Stomach (tissue), 8 donors: ENCODE measurements at regions not wholly inside any gene's neighbourhood (a gene's known extent, or its start where the extent isn't known, plus 50 kb on each side); places are given as distances from the start of the nearest gene placed in this dataset.
A peak's percentile ranks its signal among the peaks of the same experiment; 100 is the strongest.

Source experiments
- DNase-seq, 2 donors: peaks; one replicate each; pipeline versions ENCODE4 v3.0.0 to v3.0.0-alpha.2; 2013 to 2019
- H3K27ac ChIP-seq, 5 donors: fragments of 200-600 bp in 4 of 5; sonication (generic) in 4 of 5; one replicate each; pipeline ENCODE4 v1.5.1; 2013 to 2019; ENCODE audit warnings: mild to moderate bottlenecking in 1 of 5, moderate library complexity in 1 of 5
- H3K27me3 ChIP-seq, 3 donors: fragments of 200-600 bp; sonication (generic); one replicate each; pipeline ENCODE4 v1.5.1; 2017 to 2019; ENCODE audit warnings: mixed run types in 1 of 3
- H3K36me3 ChIP-seq, 4 donors: fragments of 200-600 bp; sonication (generic); 1 replicate in 3 of 4; 2 replicates in 1 of 4; pipeline ENCODE4 v1.5.1; 2016 to 2019
- H3K4me1 ChIP-seq, 4 donors: fragments of 200-600 bp; sonication (generic); one replicate each; pipeline ENCODE4 v1.5.1; 2016 to 2019
- H3K4me3 ChIP-seq, 4 donors: fragments of 200-600 bp; sonication (generic) in 3 of 4; one replicate each; pipeline ENCODE4 v1.5.1; 2016 to 2019; ENCODE audit warnings: mild to moderate bottlenecking in 1 of 4
- H3K9me3 ChIP-seq, 4 donors: fragments of 200-600 bp; sonication (generic); one replicate each; pipeline ENCODE4 v1.5.1; 2016 to 2019
- EP300 ChIP-seq: sonication (generic); formaldehyde crosslinking; IDR thresholded peaks from one replicate; pipeline ENCODE4 v1.6.1; 2017; ENCODE audit warnings: antibody characterized with exemption
- POLR2A ChIP-seq, 4 donors: fragments of 450-650 bp; IDR thresholded peaks; one replicate each; pipeline ENCODE4 v1.6.1; 2016; ENCODE audit warnings: antibody characterized with exemption in 4 of 4, control low read depth in 2 of 4, mild to moderate bottlenecking in 1 of 4, moderate library complexity in 1 of 4
- POLR2AphosphoS5 ChIP-seq, 3 donors: sonication (generic); formaldehyde crosslinking; IDR thresholded peaks; one replicate each; pipeline ENCODE4 v1.6.1; 2016; ENCODE audit warnings: antibody characterized with exemption in 3 of 3
- WGBS, 5 donors: extraction: QIAGEN DNeasy Blood & Tissue Kit in 3 of 5; methylation state at CpG; one replicate each; pipeline versions ENCODE4 v1.1.5 to v1.1.7; 2013 to 2018; 5-methylcytosine and 5-hydroxymethylcytosine counted together
- intact Hi-C: fragments of 100-400 bp; cut with DNase I; formaldehyde crosslinking; loops from one replicate; pipeline ENCODE4 v1.15.1; 2023; ENCODE audit warnings: low total_unique reads
- TF ChIP-seq, protein P1 (sequence below), 7 experiments: fragments of 450-650 bp in 4 of 7; fragments of 200-600 bp in 3 of 7; sonication (generic) in 3 of 7; IDR thresholded peaks; one replicate each; pipeline ENCODE4 v1.5.1; 2016 to 2019; ENCODE audit warnings: antibody characterized with exemption in 7 of 7, control low read depth in 2 of 7, mild to moderate bottlenecking in 1 of 7
- donor health status: healthy with polysubstance abuse.
- donor health status: Bipolar disorder and iron deficiency.
- donor health status: healthy.

DNA sequence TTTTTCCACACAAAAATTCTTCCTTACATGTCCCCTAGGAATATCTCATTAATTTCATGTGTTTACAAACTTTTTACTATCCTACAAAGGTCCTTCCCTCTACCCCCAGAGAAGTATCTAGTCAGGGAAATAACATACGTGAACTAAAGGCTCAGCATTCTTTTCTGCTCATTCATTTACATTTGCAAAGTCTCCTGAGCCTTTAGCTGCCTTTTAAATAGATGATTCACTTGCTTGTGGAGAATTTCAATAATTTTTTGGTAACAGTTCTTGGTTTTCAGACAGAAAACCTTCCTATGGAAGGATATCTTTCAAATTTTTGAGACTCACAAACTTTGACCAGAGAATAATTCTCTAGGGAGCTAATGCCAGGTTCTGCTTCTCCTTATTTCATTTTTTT lies 81.5 kb upstream of the RMDN2 start:
- TF ChIP-seq, protein P1, sequence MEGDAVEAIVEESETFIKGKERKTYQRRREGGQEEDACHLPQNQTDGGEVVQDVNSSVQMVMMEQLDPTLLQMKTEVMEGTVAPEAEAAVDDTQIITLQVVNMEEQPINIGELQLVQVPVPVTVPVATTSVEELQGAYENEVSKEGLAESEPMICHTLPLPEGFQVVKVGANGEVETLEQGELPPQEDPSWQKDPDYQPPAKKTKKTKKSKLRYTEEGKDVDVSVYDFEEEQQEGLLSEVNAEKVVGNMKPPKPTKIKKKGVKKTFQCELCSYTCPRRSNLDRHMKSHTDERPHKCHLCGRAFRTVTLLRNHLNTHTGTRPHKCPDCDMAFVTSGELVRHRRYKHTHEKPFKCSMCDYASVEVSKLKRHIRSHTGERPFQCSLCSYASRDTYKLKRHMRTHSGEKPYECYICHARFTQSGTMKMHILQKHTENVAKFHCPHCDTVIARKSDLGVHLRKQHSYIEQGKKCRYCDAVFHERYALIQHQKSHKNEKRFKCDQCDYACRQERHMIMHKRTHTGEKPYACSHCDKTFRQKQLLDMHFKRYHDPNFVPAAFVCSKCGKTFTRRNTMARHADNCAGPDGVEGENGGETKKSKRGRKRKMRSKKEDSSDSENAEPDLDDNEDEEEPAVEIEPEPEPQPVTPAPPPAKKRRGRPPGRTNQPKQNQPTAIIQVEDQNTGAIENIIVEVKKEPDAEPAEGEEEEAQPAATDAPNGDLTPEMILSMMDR (IDR thresholded peaks at IDR 0.05): no peak
- TF ChIP-seq POLR2A (IDR thresholded peaks at IDR 0.05) (no peak), EP300 (no peak), POLR2AphosphoS5 (IDR thresholded peaks at IDR 0.05) (no peak)
- no peak overlapping the region for H3K27ac ChIP-seq

DNA sequence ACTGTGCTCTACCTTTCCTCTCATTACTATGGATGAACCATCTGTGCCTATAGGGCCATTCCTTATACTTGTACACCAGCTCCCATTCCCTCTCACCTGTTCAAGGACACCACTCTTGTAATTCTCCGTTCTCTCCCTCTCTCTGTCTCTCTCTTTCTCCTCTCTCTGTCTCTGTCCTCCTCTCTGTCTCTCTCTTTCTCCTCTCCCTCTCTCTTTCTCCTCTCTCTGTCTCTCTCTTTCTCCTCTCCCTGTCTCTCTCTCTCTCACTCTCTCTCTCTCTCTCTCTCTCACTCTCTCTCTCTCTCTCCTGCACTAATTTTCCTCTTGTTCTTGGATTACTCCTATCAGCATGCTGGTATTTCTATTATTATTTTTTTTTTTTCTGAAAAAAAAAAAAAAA lies 78.9 kb upstream of the RMDN2 start:
- Histone ChIP-seq H3K36me3 (no peaks in the 10 kb centered on the region), H3K4me1 (peaks cover 5 to 8% (median 6%) of the 10 kb centered on the region in 4 donors), H3K27me3 (no peaks in the 10 kb centered on the region), H3K27ac (no peak overlapping the region), H3K9me3 (no peaks in the 10 kb centered on the region), H3K4me3 (no peak overlapping the region)
- intact Hi-C loops: no loop called here
- no peak for DNase-seq
- no peak for TF ChIP-seq EP300
- TF ChIP-seq POLR2A (IDR thresholded peaks at IDR 0.05): no peak
- TF ChIP-seq POLR2AphosphoS5 (IDR thresholded peaks at IDR 0.05): no peak
- TF ChIP-seq, protein P1 (IDR thresholded peaks at IDR 0.05): no peak
- 10 to 97% (median 93%) methylated on average over 1 of the region's 1 CpG for WGBS, 5 donors

More for the DNA sequence above, 81.5 kb upstream of the RMDN2 start:
- Histone ChIP-seq H3K27me3 (no peaks in the 10 kb centered on the region), H3K36me3 (no peaks in the 10 kb centered on the region), H3K4me1 (peaks cover 0 to under 1% (median 0%) of the 10 kb centered on the region in 4 donors), H3K9me3 (no peaks in the 10 kb centered on the region), H3K4me3 (no peak overlapping the region)
- intact Hi-C loops: no loop called here
- WGBS, 5 donors: 0 to 3% (median 1%) methylated on average over 1 of the region's 1 CpG
- DNase-seq: no peak

DNA sequence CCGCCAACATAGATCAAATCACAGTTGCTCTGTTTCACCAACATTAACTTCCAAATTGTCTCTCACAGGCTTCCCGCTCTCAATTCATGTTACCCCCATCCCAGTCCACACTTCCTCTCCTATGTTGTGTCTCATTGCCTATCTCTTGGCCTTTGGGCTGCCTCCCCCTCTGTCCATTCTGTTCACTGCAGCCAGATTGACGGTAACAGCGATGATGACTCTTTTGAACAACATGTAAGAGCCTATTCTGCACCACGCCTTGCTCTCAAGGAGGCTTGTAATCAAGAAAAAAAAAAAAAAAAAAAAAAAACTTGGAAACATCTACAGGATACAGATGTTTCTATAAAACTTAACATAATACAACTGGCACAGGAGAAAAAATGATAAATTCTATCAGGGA lies 77.3 kb upstream of the RMDN2 start:
- TF ChIP-seq, protein P1 (IDR thresholded peaks at IDR 0.05): no peak
- TF ChIP-seq POLR2AphosphoS5 (IDR thresholded peaks at IDR 0.05): no peak
- TF ChIP-seq EP300: no peak
- no peak for TF ChIP-seq POLR2A (IDR thresholded peaks at IDR 0.05)
- no peak for DNase-seq
- Histone ChIP-seq H3K9me3 (no peaks in the 10 kb centered on the region), H3K27ac (no peak overlapping the region), H3K4me3 (no peak overlapping the region), H3K4me1 (peaks cover 12 to 17% (median 16%) of the 10 kb centered on the region in 4 donors), H3K27me3 (no peaks in the 10 kb centered on the region), H3K36me3 (no peaks in the 10 kb centered on the region)
- intact Hi-C loops: no loop called here
- WGBS, 5 donors: 85 to 95% (median 92%) methylated on average over 5 of the region's 5 CpGs

DNA sequence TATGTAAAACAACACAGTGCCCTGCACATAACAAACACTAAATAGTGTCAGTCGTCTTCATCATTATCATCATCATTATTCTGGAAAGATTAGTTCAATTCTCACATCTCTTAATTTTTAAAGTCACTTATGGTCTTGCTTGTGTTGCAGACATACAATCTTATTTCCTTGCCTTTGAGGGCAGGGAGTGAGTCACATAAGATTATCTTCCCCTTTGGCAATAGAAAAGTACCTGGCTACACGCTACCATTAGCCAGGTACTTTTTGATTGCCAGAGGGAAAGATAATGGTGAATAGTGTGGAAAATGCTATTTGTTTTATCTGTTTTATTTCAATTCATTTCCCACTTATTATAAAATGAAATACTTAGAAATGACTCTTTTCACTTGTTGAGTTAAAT lies 76.6 kb upstream of the RMDN2 start:
- Histone ChIP-seq H3K36me3 (no peaks in the 10 kb centered on the region), H3K27me3 (no peaks in the 10 kb centered on the region), H3K4me3 (no peak overlapping the region), H3K9me3 (no peaks in the 10 kb centered on the region), H3K27ac (no peak overlapping the region), H3K4me1 (peaks cover 12 to 17% (median 16%) of the 10 kb centered on the region in 4 donors)
- no peak for DNase-seq
- intact Hi-C loops: no loop called here
- TF ChIP-seq POLR2AphosphoS5 (IDR thresholded peaks at IDR 0.05) (peak in 1 of 3 donors; percentile 19), POLR2A (IDR thresholded peaks at IDR 0.05) (no peak)
- WGBS, 5 donors: 30 to 59% (median 51%) methylated on average over 2 of the region's 2 CpGs

DNA sequence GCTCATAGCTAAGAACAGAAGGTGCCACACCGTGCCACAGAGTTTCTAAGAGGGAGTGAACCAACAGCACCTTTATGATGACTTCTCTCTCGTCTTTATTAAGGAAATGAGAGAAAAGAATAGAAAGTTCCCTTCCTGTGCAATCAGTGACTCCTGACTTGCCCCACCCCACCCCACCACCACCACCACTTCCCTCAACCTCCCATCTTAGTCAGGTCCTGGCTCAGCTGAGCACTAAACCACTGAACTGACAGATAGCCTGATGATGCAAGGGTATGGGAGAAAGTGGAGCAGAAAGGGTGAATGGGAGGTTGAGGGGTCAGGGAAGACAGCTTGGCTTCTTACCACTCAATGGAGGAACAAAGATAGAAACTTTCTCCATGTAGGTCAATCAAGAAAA lies 75.2 kb upstream of the RMDN2 start:
- TF ChIP-seq POLR2AphosphoS5 (IDR thresholded peaks at IDR 0.05) (no peak), EP300 (no peak), POLR2A (IDR thresholded peaks at IDR 0.05) (no peak)
- TF ChIP-seq, protein P1 (IDR thresholded peaks at IDR 0.05): no peak
- DNase-seq: no peak
- Histone ChIP-seq H3K27ac (no peak overlapping the region), H3K27me3 (no peaks in the 10 kb centered on the region), H3K36me3 (no peaks in the 10 kb centered on the region), H3K9me3 (no peaks in the 10 kb centered on the region), H3K4me3 (no peak overlapping the region), H3K4me1 (peaks cover 14 to 26% (median 18%) of the 10 kb centered on the region in 4 donors)
- intact Hi-C loops: no loop called here
- WGBS, 5 donors: 61 to 89% (median 81%) methylated on average over 2 of the region's 2 CpGs
